Psoas muscle (tissue), 7 donors: ENCODE measurements at regions not wholly inside any gene's neighbourhood (a gene's known extent, or its start where the extent isn't known, plus 50 kb on each side); places are given as distances from the start of the nearest gene placed in this dataset.

Experiments
- ATAC-seq, 4 donors: fragments of 200-7000 bp; cut with Tn5 transposase; one replicate each; pipeline ENCODE4 v1.9.1; 2020; ENCODE audit warnings: moderate library complexity in 3 of 4, mild to moderate bottlenecking in 2 of 4
- DNase-seq, 2 donors: peaks; one replicate each; pipeline ENCODE4 v3.0.0-alpha.2; 2020
- H3K27ac ChIP-seq: fragments of 200-600 bp; one replicate; pipeline ENCODE4 v1.8.0; 2022
- H3K27me3 ChIP-seq, 3 donors: fragments of 200-600 bp in 1 of 3; one replicate each; pipeline versions ENCODE4 v1.6.1 to v1.8.0; 2013 to 2022; ENCODE audit warnings: low read length in 2 of 3, mild to moderate bottlenecking in 2 of 3, moderate library complexity in 1 of 3; ENCODE audit not compliant: insufficient read depth in 3 of 3
- H3K36me3 ChIP-seq, 2 donors: fragments of 200-600 bp in 1 of 2; one replicate each; pipeline versions ENCODE4 v1.6.1 to v1.8.0; 2013 to 2022; ENCODE audit warnings: low read depth in 1 of 2, mild to moderate bottlenecking in 1 of 2, moderate library complexity in 1 of 2; ENCODE audit not compliant: insufficient read depth in 1 of 2
- H3K4me1 ChIP-seq: fragments of 200-600 bp; one replicate; pipeline ENCODE4 v1.8.0; 2022
- H3K4me3 ChIP-seq: fragments of 200-600 bp; one replicate; pipeline ENCODE4 v1.8.0; 2022; ENCODE audit warnings: mild to moderate bottlenecking
- H3K9me3 ChIP-seq: fragments of 200-600 bp; one replicate; pipeline ENCODE4 v1.8.0; 2022
- CTCF ChIP-seq: fragments of 200-600 bp; IDR thresholded peaks from one replicate; pipeline ENCODE4 v1.8.0; 2022; ENCODE audit warnings: antibody characterized with exemption
- WGBS, 3 donors: extraction: QIAGEN DNeasy Blood & Tissue Kit; methylation state at CpG; one replicate each; pipeline versions ENCODE4 v1.1.6 to v1.1.7; 2013; 5-methylcytosine and 5-hydroxymethylcytosine counted together
- intact Hi-C, 2 donors: fragments of 100-400 bp; cut with DNase I; formaldehyde crosslinking; loops; one replicate each; pipeline versions ENCODE4 v1.11.0 to v1.14.2; 2022
- donor health status: healthy with polysubstance abuse.
- donor health status: DM: no; HTN: no; CAD: no; lungs with moderate emphysema.
- donor health status: Bipolar disorder and iron deficiency.
- donor health status: healthy.
- donor health status: DM: yes; HTN: yes; CAD: no.
- donor health status: DM: no; HTN: no; CAD: no.
- donor health status: DM: yes; HTN: yes; CAD: no.

- Histone ChIP-seq H3K27me3 (no peaks in the 10 kb centered on the region), H3K4me3 (no peak overlapping the region), H3K36me3 (no peaks in the 10 kb centered on the region), H3K4me1 (no peaks in the 10 kb centered on the region), H3K27ac (no peak overlapping the region), H3K9me3 (no peaks in the 10 kb centered on the region)
- intact Hi-C loops, result no loop called here
- 74 to 85% (median 76%) methylated on average over 5 of the region's 5 CpGs for WGBS, 3 donors
- no peak for TF ChIP-seq CTCF
- DNase-seq (no peak), ATAC-seq (no peak)
Measured at GRCh38 chr12:104815935-104816334, 142.2 kb downstream of the SLC41A2 start.

- Histone ChIP-seq H3K4me3 (no peak overlapping the region), H3K36me3 (no peaks in the 10 kb centered on the region), H3K27ac (no peak overlapping the region), H3K9me3 (no peaks in the 10 kb centered on the region), H3K27me3 (no peaks in the 10 kb centered on the region), H3K4me1 (no peaks in the 10 kb centered on the region)
- DNase-seq, result no peak
- ATAC-seq, result no peak
- WGBS, 3 donors, result 54 to 65% (median 55%) methylated on average over 3 of the region's 3 CpGs
- no peak for TF ChIP-seq CTCF
- intact Hi-C loops, result no loop called here
Measured at GRCh38 chr12:104814944-104815343, 143.1 kb downstream of the SLC41A2 start.
